H1 (cell line): ENCODE measurements at regions not wholly inside any gene's neighbourhood (a gene's known extent, or its start where the extent isn't known, plus 50 kb on each side); places are given as distances from the start of the nearest gene placed in this dataset.

Source experiments
- CHD2 ChIP-seq: IDR thresholded peaks from 2 replicates; pipeline ENCODE4 v1.6.1; 2012; ENCODE audit warnings: low read length, improper control_type of control experiment
- EP300 ChIP-seq, 2 experiments: IDR thresholded peaks; 1 replicate in 1 of 2; 2 replicates in 1 of 2; pipeline ENCODE4 v1.6.1; 2011 to 2012; ENCODE audit warnings: low read depth in 2 of 2, low read length in 2 of 2, mild to moderate bottlenecking in 2 of 2, borderline replicate concordance in 1 of 2, inconsistent platforms in 1 of 2, moderate library complexity in 1 of 2
- EZH2 ChIP-seq: fragments of 200-600 bp; sonication (generic); IDR thresholded peaks from 2 replicates; pipeline ENCODE4 v1.7.1; 2012; ENCODE audit warnings: low read depth, mild to moderate bottlenecking, moderate library complexity, low read length, inconsistent platforms; ENCODE audit not compliant: severe bottlenecking
- KDM1A ChIP-seq: fragments of 200-600, 300-600 bp; sonication (generic); IDR thresholded peaks from 2 replicates; pipeline ENCODE4 v1.7.1; 2016; ENCODE audit warnings: mild to moderate bottlenecking, low read length, borderline replicate concordance
- KDM5A ChIP-seq: fragments of 200-600 bp; IDR thresholded peaks from 2 replicates; pipeline ENCODE4 v1.7.1; 2012; ENCODE audit warnings: mild to moderate bottlenecking, low read length, inconsistent platforms, mixed read lengths
- POLR2A ChIP-seq, 2 experiments: IDR thresholded peaks; 1 replicate in 1 of 2; 2 replicates in 1 of 2; pipeline ENCODE4 v1.6.1; 2011; ENCODE audit warnings: low read depth in 2 of 2, low read length in 2 of 2, mild to moderate bottlenecking in 2 of 2; ENCODE audit errors: control extremely low read depth in 1 of 2
- POU5F1 ChIP-seq: IDR thresholded peaks from 2 replicates; pipeline ENCODE4 v1.6.1; 2011; ENCODE audit warnings: low read depth, mild to moderate bottlenecking, low read length, moderate library complexity
- RNF2 ChIP-seq: fragments of 200-900, 300-1000 bp; sonication (generic); IDR thresholded peaks from 2 replicates; pipeline ENCODE4 v1.7.1; 2016; ENCODE audit warnings: borderline replicate concordance, low read depth, mild to moderate bottlenecking, antibody characterized with exemption, low read length; ENCODE audit not compliant: poor library complexity, severe bottlenecking; ENCODE audit errors: missing control alignments
- SIRT6 ChIP-seq: IDR thresholded peaks from one replicate; pipeline ENCODE4 v1.7.1; 2012; ENCODE audit warnings: low read length, inconsistent platforms
- TBP ChIP-seq: IDR thresholded peaks from 2 replicates; pipeline ENCODE4 v1.6.1; 2011; ENCODE audit warnings: low read depth, low read length, improper control_type of control experiment
- TEAD4 ChIP-seq: IDR thresholded peaks from 2 replicates; pipeline ENCODE4 v1.6.1; 2012; ENCODE audit warnings: low read depth, low read length, inconsistent platforms, mixed read lengths
- TF ChIP-seq, protein P1 (sequence below): IDR thresholded peaks from 2 replicates; pipeline ENCODE4 v1.6.1; 2011; ENCODE audit warnings: low read length, improper control_type of control experiment
- TF ChIP-seq, protein P2 (sequence below), 3 experiments: IDR thresholded peaks; 1 replicate in 2 of 3; 2 replicates in 1 of 3; pipeline versions ENCODE4 v1.5.1 to v1.6.1; 2011; ENCODE audit warnings: low read length in 3 of 3, mild to moderate bottlenecking in 3 of 3, inconsistent platforms in 2 of 3, low read depth in 1 of 3, moderate library complexity in 1 of 3; ENCODE audit not compliant: insufficient read depth in 1 of 3; ENCODE audit errors: control extremely low read depth in 1 of 3

DNA sequence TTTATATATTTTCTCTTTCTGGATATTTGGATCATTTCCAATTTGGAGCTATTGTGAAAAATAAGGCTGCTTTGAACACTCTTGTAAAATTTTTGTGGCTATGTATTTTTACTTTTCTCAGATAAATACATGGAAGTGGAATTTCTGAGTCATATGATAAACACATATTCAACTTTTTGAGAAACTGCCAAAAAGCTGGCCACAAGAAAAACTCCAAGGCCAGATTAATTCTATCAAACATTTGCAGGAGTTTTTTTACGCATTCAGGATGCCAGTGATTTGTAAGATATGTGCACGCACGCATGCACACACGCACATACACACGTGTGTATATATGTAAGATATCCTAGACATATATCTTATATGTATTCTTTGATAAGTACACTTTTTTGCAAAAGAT, 477.5 kb upstream of the SPHKAP start:
- TF ChIP-seq SIRT6 (no peak), TEAD4 (no peak), EZH2 (no peak), EP300 (IDR thresholded peaks at IDR 0.05; ENCODE audit: borderline replicate concordance in 1 of 2, low read depth in 2 of 2, low read length in 2 of 2) (no peak), POU5F1 (no peak), KDM5A (no peak), POLR2A (IDR thresholded peaks at IDR 0.05; ENCODE audit: control extremely low read depth in 1 of 2, low read depth in 2 of 2, low read length in 2 of 2) (no peak), CHD2 (no peak), KDM1A (no peak), RNF2 (no peak), TBP (no peak)
- TF ChIP-seq, protein P1, sequence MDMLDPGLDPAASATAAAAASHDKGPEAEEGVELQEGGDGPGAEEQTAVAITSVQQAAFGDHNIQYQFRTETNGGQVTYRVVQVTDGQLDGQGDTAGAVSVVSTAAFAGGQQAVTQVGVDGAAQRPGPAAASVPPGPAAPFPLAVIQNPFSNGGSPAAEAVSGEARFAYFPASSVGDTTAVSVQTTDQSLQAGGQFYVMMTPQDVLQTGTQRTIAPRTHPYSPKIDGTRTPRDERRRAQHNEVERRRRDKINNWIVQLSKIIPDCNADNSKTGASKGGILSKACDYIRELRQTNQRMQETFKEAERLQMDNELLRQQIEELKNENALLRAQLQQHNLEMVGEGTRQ, result no peak
- TF ChIP-seq, protein P2, sequence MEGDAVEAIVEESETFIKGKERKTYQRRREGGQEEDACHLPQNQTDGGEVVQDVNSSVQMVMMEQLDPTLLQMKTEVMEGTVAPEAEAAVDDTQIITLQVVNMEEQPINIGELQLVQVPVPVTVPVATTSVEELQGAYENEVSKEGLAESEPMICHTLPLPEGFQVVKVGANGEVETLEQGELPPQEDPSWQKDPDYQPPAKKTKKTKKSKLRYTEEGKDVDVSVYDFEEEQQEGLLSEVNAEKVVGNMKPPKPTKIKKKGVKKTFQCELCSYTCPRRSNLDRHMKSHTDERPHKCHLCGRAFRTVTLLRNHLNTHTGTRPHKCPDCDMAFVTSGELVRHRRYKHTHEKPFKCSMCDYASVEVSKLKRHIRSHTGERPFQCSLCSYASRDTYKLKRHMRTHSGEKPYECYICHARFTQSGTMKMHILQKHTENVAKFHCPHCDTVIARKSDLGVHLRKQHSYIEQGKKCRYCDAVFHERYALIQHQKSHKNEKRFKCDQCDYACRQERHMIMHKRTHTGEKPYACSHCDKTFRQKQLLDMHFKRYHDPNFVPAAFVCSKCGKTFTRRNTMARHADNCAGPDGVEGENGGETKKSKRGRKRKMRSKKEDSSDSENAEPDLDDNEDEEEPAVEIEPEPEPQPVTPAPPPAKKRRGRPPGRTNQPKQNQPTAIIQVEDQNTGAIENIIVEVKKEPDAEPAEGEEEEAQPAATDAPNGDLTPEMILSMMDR (IDR thresholded peaks at IDR 0.05; ENCODE audit: control extremely low read depth in 1 of 3, insufficient read depth in 1 of 3, low read depth in 1 of 3, low read length in 3 of 3), result no peak
